ENCODE measurements at regions not wholly inside any gene's neighbourhood (a gene's known extent, or its start where the extent isn't known, plus 50 kb on each side); places are given as distances from the start of the nearest gene placed in this dataset.

DNA sequence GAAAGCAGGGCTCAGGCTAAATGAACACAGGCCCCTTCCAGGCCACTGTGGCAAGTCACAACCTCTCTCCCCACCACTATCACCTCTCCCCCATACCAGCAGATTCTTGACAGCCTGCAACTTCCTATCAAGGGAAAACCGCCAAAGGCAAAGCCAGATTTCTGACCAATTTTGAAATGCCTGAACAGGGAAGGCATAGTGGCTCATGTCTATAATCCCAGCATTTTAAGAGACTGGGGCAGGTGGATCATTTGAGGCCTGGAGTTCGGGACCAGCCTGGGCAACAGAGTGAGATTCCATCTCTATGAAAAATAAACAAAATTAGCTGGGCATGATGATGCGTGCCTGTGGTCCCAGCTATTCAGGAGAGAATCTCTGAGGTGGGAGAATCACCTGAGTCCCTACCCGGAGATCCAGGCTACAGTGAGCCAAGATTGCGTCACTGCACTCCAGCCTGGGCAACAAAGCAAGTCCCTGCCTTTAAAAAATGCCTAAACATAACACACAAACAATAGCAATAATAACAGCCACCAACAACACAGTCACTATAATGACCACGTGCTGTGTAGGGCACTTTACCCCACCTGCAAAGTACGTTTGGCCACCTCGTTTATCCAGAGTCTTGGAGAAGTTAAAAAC, 75.5 kb upstream of the GLI2 start:
- in situ Hi-C loops (cut with HindIII; ENCODE audit: low sequenced_read_pairs), result no loop called here

DNA sequence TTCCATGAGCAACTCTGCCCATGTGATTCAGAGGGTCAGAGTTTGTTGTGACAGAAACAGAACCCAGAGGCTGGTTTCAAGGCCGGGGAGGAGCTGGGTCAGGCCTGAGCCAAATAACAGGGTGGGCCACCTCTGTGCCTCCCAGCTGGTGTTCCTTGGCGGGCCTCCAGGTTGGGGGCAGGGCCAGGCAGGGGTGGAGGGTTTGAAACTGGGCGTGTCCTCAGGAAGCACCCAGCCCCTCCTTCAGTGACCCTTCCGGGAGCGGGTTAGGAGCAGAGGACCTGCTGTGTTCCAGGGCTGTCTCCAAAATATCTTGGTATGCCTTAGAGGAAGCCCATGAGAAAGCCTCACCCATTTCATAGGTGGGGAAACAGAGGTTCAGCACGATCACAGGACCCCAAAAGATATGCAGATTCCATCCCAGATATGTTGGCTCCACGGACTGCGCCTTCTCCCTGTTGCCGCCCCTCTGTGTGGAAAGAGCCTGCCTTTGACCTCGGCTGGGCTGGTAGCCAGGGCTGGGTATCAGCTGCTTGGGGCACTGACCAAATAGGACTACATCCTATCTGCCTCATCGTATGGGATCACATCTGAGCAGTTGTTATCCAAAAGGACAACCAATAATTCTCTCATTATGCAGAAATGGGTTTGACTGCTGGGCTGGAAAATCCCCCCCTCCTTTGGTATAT, 74.8 kb upstream of the GLI2 start:
- in situ Hi-C loops (cut with HindIII; ENCODE audit: low sequenced_read_pairs), result no loop called here

DNA sequence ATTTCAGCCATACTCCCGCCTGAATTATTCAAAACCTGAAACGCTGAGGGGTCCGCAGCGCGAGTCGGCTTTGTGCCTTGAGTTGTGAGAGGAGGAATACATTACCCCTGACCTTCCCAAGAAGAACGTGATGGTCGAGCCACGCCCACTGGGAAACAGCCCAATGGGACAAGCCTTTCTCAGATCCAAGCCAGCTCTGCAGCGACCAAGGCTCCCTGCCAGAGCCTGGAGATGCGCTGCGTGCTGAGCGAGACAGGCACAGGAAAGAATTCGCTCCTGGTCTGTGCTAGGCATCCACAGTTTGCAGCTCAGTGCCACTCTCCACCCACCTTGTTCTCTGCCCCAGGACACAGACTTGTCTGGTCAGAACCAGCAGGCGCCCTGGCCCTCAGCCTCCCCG, 74.1 kb upstream of the GLI2 start:
- in situ Hi-C loops (cut with HindIII; ENCODE audit: low sequenced_read_pairs), result no loop called here

DNA sequence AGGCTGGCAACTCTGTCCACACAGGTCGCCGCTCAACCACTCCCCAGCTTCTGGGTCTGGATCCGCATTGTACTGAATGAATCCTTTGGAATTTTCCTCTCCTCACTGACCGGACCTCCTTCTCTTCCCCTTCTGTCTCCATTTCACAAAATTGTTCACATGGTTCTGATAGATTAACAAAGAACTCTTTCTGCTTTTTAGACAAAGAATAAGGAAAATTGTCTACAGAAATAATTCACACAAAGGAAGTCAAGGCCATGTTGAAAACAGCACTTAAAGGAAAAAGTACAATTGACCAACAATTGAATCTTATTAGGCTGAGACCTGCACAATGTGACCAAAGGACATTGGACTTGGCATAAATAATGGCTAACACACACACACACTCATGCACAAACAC, 73.6 kb upstream of the GLI2 start:
- in situ Hi-C loops (cut with HindIII; ENCODE audit: low sequenced_read_pairs), result no loop called here

DNA sequence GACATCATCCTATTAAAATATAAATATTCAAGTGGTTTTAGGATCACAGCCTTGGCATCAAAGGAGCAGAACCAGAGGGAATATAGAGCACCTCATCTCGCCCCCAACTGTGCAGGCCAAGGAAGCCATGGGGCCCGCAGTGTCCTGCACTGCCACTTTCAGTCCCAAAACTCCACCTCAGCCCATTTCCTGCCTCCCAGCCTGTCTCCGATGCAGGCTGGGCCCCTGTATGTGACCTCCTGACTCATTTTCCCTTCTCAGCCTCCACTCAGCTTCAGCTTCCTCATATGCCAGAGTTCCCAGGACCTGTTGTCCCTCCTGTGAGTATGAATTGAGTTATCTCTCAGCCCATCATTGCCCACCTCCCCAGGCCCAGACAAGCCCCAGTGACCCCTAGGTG, 72.9 kb upstream of the GLI2 start:
- in situ Hi-C loops (cut with HindIII; ENCODE audit: low sequenced_read_pairs), result no loop called here

DNA sequence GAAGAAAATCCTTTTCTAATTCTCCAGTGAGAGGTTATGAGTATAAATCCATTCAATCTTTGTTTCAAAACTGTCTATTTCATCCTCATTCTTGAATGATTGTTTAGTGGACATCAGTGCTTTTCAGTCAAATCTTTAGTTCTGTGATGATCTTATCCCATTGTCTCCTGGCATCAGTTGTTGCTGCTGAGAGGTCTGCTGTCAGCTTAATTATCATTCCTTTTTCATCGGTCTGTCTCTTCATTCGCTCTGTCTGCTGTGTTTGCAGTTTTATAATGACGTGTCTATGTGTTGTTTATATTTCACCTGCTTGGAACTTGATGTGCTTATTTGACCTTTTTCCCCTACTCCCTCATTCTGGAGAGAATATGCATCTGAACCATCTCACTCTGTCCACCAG, 69.2 kb upstream of the GLI2 start:
- in situ Hi-C loops (cut with HindIII; ENCODE audit: low sequenced_read_pairs), result no loop called here

DNA sequence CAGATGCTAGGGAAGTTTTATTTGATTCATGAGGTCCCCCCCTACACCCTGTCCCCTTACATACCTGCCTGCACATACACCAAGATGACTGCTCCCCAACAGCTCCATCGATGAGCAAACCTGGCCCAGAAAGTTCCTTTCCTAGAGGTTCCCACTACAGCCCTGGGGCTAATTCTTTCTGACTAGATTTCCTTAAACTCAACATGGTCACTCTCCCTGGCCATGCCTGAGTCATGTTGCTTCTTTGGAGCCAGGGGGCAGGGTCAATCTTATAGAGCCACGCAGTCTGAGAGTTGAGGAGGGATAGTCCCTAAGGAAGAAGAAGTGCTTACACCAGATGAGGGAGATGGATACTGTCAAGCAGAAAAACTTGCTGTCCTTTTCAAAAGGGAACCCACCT, 67.7 kb upstream of the GLI2 start:
- in situ Hi-C loops (cut with HindIII; ENCODE audit: low sequenced_read_pairs), result no loop called here

DNA sequence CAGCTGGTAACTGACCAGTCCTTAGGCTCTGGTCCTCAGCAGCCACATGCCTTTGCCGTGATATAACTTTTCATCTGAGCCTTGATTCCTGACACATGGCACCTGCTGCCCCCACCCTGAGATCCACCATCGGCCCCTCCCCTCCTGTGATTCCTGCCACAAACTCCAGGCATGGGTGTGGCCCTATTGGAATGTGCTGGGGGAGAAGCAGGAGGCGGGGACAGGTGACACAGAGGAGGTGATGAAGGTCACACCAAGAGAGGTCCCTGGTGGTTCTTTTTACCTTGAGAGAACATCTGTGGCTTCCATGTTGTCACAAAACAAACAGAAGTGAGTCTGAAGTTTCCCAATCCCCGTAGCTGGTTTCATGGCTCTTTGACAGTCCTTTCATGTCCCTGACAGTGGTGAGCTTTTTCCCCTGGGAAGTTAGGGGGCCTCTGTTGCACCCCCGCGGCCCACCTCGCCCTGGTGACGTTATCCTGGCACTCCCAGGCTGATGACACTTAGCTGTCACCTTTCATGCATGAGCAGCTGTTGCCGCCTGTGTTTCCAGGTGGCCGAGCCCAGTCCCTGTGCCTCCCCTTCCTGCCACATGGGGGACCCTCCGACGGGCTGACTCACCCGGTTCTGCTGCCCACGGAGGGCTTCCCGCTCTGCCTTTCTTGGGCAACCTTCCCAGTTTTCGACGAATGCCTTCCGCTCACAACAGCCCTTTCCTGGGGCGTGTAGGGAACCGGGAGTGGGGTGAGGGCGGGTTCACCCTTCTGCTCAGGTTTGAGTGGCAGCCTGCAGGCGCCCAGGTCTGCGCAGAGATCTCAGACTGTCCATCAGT, 66.3 kb upstream of the GLI2 start:
- in situ Hi-C loops (cut with HindIII; ENCODE audit: low sequenced_read_pairs), result no loop called here

DNA sequence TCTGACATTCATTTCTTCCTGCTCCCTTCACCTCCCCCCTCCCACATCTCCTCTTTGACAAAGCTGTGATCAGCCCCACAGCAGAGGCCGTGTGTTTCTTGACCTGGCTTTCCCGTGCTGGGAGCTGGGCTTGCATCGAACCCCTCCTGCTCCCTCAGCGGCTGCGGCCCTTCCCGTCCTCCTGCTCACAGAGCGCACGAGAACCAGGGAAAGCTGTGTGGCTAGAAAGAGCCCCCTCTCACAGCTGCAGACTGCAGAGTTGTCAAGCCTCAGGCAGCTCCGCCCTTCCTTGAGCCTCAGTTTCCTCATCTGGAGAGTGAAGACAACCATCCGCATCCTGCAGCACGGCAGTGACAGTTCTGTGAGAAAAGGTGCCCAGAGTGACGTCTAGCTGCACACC, 65.7 kb upstream of the GLI2 start:
- in situ Hi-C loops (cut with HindIII; ENCODE audit: low sequenced_read_pairs), result no loop called here

DNA sequence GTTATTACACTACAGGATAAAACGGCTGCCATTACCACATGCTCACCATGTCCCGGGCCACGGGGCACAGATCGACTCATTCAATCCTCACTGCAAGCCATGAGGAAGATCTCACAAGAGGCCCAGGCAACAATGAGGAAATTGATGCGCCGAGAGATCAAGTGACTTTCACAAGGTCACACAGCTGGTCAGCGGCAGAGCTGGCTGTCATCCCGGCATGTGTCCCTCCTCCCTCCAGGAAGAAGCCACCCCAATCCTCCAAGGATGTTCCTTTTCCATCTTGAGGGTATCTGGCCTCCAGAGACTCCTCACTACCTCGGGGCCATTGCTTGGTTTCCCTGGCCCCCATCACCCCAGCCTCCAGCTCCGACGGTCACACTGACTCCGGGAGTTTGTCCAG, 65.3 kb upstream of the GLI2 start:
- in situ Hi-C loops (cut with HindIII; ENCODE audit: low sequenced_read_pairs), result no loop called here

DNA sequence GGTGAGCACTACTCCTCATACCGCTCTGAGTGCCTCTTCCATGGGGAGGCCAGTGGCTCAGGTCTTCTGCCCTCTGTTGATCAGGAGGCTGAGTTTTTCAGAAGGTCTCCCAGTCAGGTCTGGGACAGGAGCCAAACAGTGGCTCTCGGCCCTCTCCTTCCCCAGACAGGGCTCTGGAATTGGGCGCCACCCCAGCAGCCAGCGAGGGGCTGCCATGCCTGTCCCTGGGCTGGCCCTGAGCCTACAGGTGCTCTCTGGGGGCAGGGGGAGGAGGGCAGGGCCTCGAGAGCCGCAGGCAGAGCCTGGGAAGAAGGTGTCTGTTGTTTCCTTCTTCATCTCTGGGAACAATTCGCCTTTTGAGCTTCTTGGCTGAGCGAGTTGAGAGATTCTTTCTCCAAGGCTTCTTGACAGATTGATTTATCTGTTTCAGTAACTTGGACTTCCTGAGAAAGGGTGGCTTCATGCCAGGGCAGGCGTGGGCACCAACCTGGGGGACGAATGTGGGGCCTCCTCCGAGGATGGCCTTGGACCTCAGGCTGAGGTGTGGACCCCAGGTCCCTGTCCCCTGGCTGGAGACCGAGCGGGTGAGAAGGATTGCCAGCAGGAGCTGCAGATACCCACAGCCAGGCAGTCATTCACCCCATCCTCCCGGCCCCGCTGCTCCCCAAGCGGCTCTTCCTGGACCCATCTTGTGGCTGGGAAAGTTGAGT, 64.7 kb upstream of the GLI2 start:
- in situ Hi-C loops (cut with HindIII; ENCODE audit: low sequenced_read_pairs), result no loop called here

DNA sequence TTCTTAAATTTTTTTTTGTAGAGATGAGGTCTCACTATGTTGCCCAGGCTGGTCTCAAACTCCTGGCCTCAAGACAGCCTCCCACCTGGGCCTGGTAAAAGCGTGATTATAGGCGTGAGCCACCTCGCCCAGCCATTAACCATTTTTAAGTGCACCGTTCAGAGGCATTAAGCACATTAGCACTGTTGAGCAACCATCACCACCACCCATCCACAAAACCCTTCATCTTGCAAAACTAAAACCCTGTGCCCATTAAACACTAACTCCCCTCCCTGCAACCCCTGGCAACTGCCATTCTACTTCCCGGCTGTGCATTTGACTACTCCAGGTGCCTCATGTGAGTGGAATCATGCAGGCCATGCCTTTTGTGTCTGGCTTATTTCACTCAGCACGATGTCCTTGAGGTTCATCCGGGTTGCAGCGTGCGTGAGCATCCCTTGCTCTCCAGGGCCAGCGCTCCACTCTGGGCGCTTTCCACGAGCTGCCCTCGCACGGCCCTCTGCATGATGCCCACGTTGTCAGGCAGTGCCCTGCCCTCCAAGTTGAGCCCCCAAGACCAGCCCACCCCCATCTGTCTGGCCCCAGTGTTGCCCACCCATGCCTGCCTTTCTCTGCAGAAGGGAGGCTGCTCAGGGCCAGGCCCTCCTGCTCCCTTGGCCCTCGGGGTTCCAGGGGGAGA, 63.0 kb upstream of the GLI2 start:
- in situ Hi-C loops (cut with HindIII; ENCODE audit: low sequenced_read_pairs), result no loop called here

DNA sequence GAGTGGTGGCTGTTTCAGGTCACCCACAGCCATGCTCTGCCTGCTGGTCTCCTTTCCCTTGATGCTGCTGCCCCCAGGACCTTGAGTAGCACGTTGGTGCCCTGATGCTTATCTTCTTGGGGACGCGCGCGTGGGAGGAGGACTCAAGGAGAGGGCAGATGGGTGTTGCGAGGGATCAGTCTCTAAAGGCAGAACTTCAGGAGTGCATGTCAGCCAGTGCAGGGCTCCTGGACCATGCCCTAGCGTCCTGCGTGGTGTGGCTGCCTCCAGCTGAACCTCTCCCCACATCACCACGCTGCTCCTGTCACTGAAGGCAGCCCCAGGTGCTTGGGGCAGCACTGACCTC, 62.5 kb upstream of the GLI2 start:
- in situ Hi-C loops (cut with HindIII; ENCODE audit: low sequenced_read_pairs), result no loop called here

DNA sequence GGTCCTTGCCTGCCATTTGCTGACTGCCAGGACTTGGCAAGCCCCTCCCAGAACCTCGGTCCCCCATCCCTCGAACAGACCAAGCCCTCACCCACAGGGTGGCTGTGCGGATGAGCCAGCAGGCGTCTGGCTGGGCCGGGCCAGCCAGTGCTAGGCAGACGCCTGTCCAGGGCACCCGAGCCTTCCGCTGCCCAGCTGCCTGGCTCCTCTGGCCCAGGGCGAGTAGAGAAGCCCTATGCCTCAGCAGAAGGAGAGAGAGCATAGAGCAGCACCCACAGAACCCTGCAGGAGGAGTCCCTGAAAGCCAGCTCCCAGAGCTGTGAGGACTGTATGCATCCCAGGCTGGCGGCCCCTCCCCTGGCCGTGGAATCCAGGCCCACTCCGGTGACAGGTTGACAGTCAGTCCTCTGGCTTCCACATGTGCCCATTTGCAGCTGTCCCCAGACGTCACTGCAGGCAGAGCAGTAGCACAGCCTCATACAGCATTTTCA, 62.1 kb upstream of the GLI2 start:
- in situ Hi-C loops (cut with HindIII; ENCODE audit: low sequenced_read_pairs), result no loop called here

DNA sequence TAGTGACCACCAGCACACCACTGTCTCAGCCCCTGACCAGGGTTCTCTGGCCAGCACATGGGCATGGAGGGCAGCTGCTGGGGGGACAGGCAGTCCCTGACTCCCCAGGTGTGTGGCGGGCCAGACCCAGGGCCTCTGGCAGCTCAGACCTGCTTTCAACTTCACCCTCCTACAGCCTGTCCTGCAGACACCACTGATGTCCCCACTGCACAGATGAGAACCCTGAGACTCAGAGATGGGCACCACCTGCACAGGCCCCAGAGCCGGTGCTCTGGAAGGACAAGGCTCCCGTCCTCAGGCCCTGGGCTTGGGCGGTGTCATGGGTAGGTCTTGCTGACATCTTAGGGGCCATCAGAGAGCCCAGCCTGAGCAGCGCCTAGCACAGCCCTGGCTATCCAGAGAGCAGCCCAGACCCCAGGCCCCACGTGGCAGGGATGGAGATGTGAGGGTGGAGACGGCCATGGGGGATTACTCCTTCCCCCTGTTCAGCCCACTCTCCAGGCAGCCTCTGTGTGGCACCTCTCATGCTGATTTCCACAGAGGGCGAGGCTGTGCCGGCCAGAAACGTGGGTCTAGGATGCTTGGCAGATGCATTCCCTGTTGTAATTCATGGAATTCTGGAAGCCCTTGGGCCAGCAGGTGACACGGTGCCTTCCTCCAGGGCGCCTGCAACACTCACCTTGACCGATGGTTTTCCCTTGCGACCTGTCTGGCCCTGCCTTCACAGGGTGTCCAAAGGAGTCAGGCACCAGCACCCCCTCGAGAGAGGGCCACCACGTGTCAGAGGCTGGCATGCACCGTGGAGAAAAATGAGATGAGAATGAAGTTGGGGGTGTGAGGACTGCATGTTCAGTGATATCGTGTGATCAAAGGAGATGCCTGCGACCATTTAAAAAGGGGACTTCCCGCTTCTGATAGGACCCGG, 61.2 kb upstream of the GLI2 start:
- in situ Hi-C loops (cut with HindIII; ENCODE audit: low sequenced_read_pairs), result no loop called here

DNA sequence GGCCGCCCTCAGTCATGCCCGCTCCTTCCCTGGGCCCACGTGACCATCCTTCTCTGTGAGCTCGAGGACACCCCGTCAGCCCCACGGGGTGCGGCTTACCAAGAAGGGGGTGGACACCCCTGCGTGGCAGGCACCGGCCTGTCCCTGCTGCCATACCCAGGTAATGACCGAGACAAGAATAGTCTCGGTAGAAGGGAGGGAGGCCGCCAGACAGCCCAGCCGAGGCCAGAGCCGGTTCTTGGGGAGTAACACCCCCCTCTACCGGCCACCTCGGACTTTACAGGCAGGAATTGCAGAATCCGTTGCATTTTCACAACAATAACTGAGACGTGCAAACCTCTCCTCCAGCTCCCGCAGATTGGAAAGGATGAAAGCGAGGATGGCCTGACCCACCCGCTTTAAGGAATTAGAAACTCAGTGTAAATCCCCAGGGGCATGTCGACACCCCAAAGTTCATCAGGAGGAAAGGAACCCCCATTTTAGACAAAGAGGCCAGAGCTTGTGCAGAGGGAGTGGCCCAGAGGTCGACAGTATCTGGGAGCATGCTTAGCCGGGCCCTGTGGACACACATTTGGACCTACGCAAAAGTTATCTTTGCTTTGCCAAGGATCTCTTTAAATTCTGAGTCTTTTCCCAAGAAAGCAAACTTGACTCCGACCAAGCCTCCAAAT, 60.1 kb upstream of the GLI2 start:
- in situ Hi-C loops (cut with HindIII; ENCODE audit: low sequenced_read_pairs), result no loop called here

DNA sequence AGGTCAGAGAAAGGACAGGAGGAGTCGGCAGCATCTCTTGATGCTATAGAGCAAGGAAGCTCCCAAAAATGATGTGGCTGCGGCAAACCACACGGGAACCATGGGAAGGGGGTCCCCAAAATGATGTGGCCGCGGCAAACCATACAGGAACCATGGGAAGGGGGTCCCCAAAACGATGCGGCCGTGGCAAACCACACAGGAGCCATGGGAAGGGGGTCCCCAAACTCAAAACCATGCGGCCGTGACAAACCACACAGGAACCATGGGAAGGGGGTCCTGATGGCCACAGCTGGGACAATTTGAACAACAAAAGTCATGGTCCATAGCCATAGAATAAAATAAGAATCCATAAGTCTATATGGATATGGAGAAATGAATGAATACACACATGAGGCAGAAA, 58.4 kb upstream of the GLI2 start:
- in situ Hi-C loops (cut with HindIII; ENCODE audit: low sequenced_read_pairs), result no loop called here

DNA sequence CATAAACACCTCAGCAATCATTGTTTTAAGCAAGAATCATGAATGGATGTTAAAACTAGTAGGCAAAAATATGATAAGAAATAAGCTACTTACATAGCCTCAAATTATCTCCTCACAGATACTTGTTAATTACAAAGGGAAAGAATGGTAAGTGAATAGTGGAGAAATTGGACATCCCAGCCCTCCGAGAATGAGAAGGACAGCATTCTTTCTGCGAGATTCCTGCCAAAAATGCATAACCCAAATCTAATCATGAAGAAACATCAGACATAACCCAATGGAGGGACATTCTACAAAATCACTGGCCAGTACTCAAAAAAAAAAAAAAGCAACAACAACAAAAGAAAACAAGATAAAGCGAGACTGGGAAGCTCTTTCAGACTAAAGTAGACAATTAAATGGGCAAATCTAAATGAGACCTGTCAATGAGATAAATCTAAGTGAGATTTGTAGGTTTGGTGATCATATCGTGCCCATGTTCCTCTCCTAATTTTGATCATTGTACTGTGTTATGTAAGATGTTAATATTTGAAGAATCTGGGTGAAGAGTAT, 57.9 kb upstream of the GLI2 start:
- in situ Hi-C loops (cut with HindIII; ENCODE audit: low sequenced_read_pairs), result no loop called here

DNA sequence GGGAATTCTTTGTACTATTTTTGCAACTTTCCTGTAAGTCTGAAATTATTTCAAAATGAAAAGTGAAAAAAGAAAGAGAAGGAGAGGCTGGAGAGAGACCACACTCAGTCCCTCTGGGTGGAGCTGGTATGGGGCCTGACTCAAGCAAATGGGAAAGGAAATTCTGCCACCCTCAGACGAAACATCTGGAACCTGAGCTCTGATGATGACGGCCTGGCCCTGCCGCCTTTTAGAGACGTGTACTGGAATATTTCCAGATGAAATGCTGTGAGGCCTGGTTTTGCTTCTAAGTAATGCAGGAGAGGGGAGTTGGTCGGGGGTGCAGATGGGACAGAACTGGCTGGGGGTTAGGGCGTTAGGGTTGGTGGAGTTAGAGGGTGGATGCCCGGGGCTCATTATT, 57.4 kb upstream of the GLI2 start:
- in situ Hi-C loops (cut with HindIII; ENCODE audit: low sequenced_read_pairs), result no loop called here
